GM19438 (cell line): ENCODE measurements at regions not wholly inside any gene's neighbourhood (a gene's known extent, or its start where the extent isn't known, plus 50 kb on each side); places are given as distances from the start of the nearest gene placed in this dataset.
"Not testable (repeated sequence)": the region's sequence is repeated elsewhere in the genome, so short reads cannot be mapped to it uniquely, and the experiment has no call there.

Experiments used
- ATAC-seq: cut with Tn5 transposase; IDR thresholded peaks from one replicate; pipeline ENCODE4 v1.9.1; 2021; ENCODE audit warnings: low read depth; ENCODE audit not compliant: unreplicated experiment

GRCh38 chr15:62404194-62404985, 239.3 kb upstream of the C2CD4B start:
- ATAC-seq = no peak

GRCh38 chr15:62406305-62406891, 241.3 kb upstream of the C2CD4B start:
- no peak for ATAC-seq

- ATAC-seq = no peak
These were observed 242.1 kb upstream of the C2CD4B start for GRCh38 chr15:62407216-62407615.

- no peak for ATAC-seq
These were observed 242.9 kb upstream of the C2CD4B start for GRCh38 chr15:62407962-62408361.

GRCh38 chr15:62409466-62409865, 244.4 kb upstream of the C2CD4B start:
- no peak for ATAC-seq

GRCh38 chr15:62412686-62413085, 247.6 kb upstream of the C2CD4B start:
- ATAC-seq = no peak

GRCh38 chr15:62413153-62413552, 248.1 kb upstream of the C2CD4B start:
- ATAC-seq = no peak

- no peak for ATAC-seq
These were observed 248.7 kb upstream of the C2CD4B start for GRCh38 chr15:62413786-62414185.

- ATAC-seq = no peak
These were observed 250.4 kb upstream of the C2CD4B start for GRCh38 chr15:62415498-62415897.

GRCh38 chr15:62416526-62416925, 251.4 kb upstream of the C2CD4B start:
- no peak for ATAC-seq

GRCh38 chr15:62417439-62417838, 252.4 kb upstream of the C2CD4B start:
- no peak for ATAC-seq

GRCh38 chr15:62418496-62418895, 253.4 kb upstream of the C2CD4B start:
- not testable (repeated sequence) for ATAC-seq

- no peak for ATAC-seq
These were observed 254.1 kb upstream of the C2CD4B start for GRCh38 chr15:62419192-62419591.

GRCh38 chr15:62420371-62420770, 255.3 kb upstream of the C2CD4B start:
- ATAC-seq = not testable (repeated sequence)

GRCh38 chr15:62421289-62421688, 256.2 kb upstream of the C2CD4B start:
- no peak for ATAC-seq

GRCh38 chr15:62426387-62426956, 261.4 kb upstream of the C2CD4B start:
- no peak for ATAC-seq

GRCh38 chr15:62428259-62428658, 263.2 kb upstream of the C2CD4B start:
- no peak for ATAC-seq

- no peak for ATAC-seq
These were observed 263.9 kb upstream of the C2CD4B start for GRCh38 chr15:62428851-62429598.

GRCh38 chr15:62430056-62430455, 265.0 kb upstream of the C2CD4B start:
- ATAC-seq = no peak

- ATAC-seq = no peak
These were observed 265.5 kb upstream of the C2CD4B start for GRCh38 chr15:62430552-62430951.
